ENCODE measurements at regions not wholly inside any gene's neighbourhood (a gene's known extent, or its start where the extent isn't known, plus 50 kb on each side); places are given as distances from the start of the nearest gene placed in this dataset.
A peak's percentile ranks its signal among the peaks of the same experiment; 100 is the strongest.

DNA sequence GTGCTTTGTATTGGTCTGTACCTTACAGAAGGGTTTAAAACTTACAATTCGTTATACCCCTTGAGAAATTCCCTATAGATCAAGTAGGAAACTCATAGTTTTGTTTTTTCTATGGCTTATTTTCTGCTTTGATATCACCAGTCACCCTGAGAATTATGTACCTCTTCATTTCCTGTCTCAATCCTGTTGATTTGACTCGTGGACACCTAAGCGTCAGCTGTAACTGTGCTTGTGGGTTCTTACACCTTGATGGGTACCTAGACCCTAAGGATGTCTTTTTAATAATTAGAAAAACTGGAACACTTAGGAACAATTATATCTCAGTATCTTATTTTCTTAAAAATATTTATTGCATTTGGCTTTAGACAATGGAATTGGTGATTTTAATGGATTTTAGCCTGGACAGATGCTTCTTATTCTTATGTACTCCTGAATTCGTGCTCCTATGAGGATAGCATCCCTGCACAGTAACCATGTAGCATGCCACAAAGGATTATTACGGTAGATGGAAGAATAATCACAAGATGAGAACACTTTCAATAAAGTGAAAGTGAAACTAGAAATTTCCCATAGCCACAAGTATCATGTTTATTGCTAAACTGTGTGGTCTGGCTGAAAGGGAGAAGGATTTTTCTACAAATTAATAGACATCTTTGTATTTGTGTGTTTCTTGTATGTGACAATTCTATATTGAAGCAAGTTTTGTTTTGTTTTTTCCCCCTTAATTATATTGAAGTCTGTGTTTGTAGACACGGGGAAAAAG, 1920.3 kb upstream of the WWC1 start:
- peaks cover 0 to 3% (median 0%) of the 10 kb centered on the region in 7 donors for H3K4me1 Mint-ChIP-seq
- POLR2A ChIA-PET: no interaction called here
- H3K4me3 Mint-ChIP-seq: peak overlapping the region in 5 of 10 donors; percentile 1 to 34 (median 13)
- H3K36me3 ChIP-seq (ENCODE audit: control insufficient read depth in 2 of 3, insufficient read depth in 3 of 3, low read length in 3 of 3): no peaks in the 10 kb centered on the region
- H3K27ac ChIP-seq (ENCODE audit: low read depth, low read length): no peak overlapping the region
- CTCF ChIA-PET: no interaction called here
- H3K27me3 ChIP-seq (ENCODE audit: control insufficient read depth in 2 of 2, insufficient read depth in 2 of 2, low read length in 2 of 2): no peaks in the 10 kb centered on the region
- H3K4me3 ChIP-seq (ENCODE audit: low read length): no peak overlapping the region
- ATAC-seq (no peak), DNase-seq (no peak)
- intact Hi-C loops (cut with micrococcal nuclease): no loop called here
- H3K9me3 ChIP-seq (ENCODE audit: control insufficient read depth in 2 of 3, low read length in 3 of 3): no peaks in the 10 kb centered on the region
- no peaks in the 10 kb centered on the region for H3K4me1 ChIP-seq (ENCODE audit: control insufficient read depth in 2 of 2, insufficient read depth in 2 of 2, low read length in 2 of 2)
- H3K36me3 Mint-ChIP-seq: no peaks in the 10 kb centered on the region
- H3K27ac Mint-ChIP-seq: no peak overlapping the region
- no peaks in the 10 kb centered on the region for H3K27me3 Mint-ChIP-seq
- H3K9me3 Mint-ChIP-seq: peaks cover 0 to 5% (median 0%) of the 10 kb centered on the region in 11 donors

DNA sequence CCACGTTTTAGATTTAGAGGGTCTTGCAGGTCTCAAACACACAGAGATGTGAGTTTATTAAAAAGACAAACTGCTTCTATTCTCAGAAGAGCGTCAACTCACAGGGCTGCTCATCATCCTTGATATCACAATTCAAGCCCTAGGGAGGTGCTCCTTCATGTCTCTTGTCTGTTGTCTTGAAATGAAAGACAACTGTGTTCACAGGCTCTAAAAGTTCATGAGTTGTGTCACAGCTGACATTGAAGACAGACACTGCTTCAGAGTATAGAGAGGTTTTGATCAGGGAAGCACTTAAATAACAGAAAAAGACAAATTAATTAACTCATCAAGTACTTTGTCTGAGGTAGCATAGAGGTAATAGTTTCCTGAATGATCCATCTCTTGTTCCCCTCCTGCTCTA, 1917.6 kb upstream of the WWC1 start:
- no peak overlapping the region for H3K27ac ChIP-seq (ENCODE audit: low read depth, low read length)
- no peaks in the 10 kb centered on the region for H3K27me3 Mint-ChIP-seq
- H3K36me3 Mint-ChIP-seq: no peaks in the 10 kb centered on the region
- H3K27me3 ChIP-seq (ENCODE audit: control insufficient read depth in 2 of 2, insufficient read depth in 2 of 2, low read length in 2 of 2): no peaks in the 10 kb centered on the region
- H3K4me1 ChIP-seq (ENCODE audit: control insufficient read depth in 2 of 2, insufficient read depth in 2 of 2, low read length in 2 of 2): no peaks in the 10 kb centered on the region
- H3K4me3 ChIP-seq (ENCODE audit: low read length): no peak overlapping the region
- H3K9me3 Mint-ChIP-seq: peaks cover 0 to 9% (median 0%) of the 10 kb centered on the region in 11 donors
- ATAC-seq (no peak), DNase-seq (no peak)
- CTCF ChIA-PET: no interaction called here
- POLR2A ChIA-PET: no interaction called here
- H3K9me3 ChIP-seq (ENCODE audit: control insufficient read depth in 2 of 3, low read length in 3 of 3): no peaks in the 10 kb centered on the region
- intact Hi-C loops (cut with micrococcal nuclease): no loop called here
- H3K27ac Mint-ChIP-seq: no peak overlapping the region
- no peak overlapping the region for H3K4me3 Mint-ChIP-seq
- no peaks in the 10 kb centered on the region for H3K36me3 ChIP-seq (ENCODE audit: control insufficient read depth in 2 of 3, insufficient read depth in 3 of 3, low read length in 3 of 3)
- peaks cover 0 to 3% (median 0%) of the 10 kb centered on the region in 7 donors for H3K4me1 Mint-ChIP-seq

DNA sequence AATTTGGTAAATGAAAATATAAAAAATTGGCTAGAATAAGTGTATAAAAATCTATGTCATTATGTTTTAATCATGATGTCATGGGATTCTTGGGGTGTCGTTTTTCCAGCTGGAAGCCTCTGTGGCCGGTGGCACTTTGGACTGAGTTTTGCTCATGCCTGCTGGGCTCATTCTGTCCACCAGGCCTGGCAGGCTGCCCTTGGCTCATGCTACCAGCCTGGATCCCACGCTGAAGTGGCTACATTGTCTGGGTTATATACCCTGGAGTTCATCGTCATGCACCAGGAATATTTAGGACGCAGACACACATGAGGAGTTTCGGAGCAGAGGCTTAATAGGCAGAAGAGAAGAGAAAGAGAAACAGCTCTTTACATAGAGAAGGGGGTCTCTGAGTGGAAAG, 1913.7 kb upstream of the WWC1 start:
- H3K27me3 ChIP-seq (ENCODE audit: control insufficient read depth in 2 of 2, insufficient read depth in 2 of 2, low read length in 2 of 2): no peaks in the 10 kb centered on the region
- POLR2A ChIA-PET: no interaction called here
- intact Hi-C loops (cut with micrococcal nuclease): no loop called here
- Mint-ChIP-seq H3K4me3 (no peak overlapping the region), H3K36me3 (no peaks in the 10 kb centered on the region), H3K4me1 (no peaks in the 10 kb centered on the region), H3K27me3 (no peaks in the 10 kb centered on the region), H3K9me3 (peaks cover 3 to 27% (median 9%) of the 10 kb centered on the region in 11 donors), H3K27ac (no peak overlapping the region)
- CTCF ChIA-PET: no interaction called here
- H3K4me1 ChIP-seq (ENCODE audit: control insufficient read depth in 2 of 2, insufficient read depth in 2 of 2, low read length in 2 of 2): no peaks in the 10 kb centered on the region
- no peaks in the 10 kb centered on the region for H3K36me3 ChIP-seq (ENCODE audit: control insufficient read depth in 2 of 3, insufficient read depth in 3 of 3, low read length in 3 of 3)
- no peak for DNase-seq
- H3K27ac ChIP-seq (ENCODE audit: low read depth, low read length): no peak overlapping the region
- H3K4me3 ChIP-seq (ENCODE audit: low read length): no peak overlapping the region
- ATAC-seq: no peak
- H3K9me3 ChIP-seq (ENCODE audit: control insufficient read depth in 2 of 3, low read length in 3 of 3): peaks cover 0 to 6% (median 0%) of the 10 kb centered on the region in 3 experiments

DNA sequence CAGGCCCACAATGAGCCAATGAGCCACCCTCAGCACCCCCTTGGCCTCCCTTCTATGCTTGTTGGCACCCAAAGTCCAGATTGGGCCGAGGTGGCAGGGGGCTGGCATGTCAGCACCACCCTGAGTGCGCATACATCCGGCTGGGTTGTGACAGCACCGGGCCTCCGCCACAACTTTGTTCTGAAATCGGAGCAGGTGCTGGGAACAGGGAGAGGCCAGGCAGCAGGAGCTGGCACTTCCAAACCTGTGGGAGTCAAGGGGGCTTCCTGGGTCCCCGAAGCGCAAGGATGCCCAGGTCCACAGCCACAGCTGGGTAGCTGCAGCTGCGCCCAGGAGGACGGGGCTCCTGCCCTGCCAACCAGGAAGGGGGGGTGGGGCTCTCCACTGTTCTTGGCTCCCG, 1911.9 kb upstream of the WWC1 start:
- H3K9me3 Mint-ChIP-seq: peaks cover 3 to 27% (median 9%) of the 10 kb centered on the region in 11 donors
- Histone ChIP-seq H3K4me3 (ENCODE audit: low read length) (no peak overlapping the region), H3K36me3 (ENCODE audit: control insufficient read depth in 2 of 3, insufficient read depth in 3 of 3, low read length in 3 of 3) (no peaks in the 10 kb centered on the region), H3K27ac (ENCODE audit: low read depth, low read length) (no peak overlapping the region), H3K4me1 (ENCODE audit: control insufficient read depth in 2 of 2, insufficient read depth in 2 of 2, low read length in 2 of 2) (no peaks in the 10 kb centered on the region), H3K27me3 (ENCODE audit: control insufficient read depth in 2 of 2, insufficient read depth in 2 of 2, low read length in 2 of 2) (no peaks in the 10 kb centered on the region), H3K9me3 (ENCODE audit: control insufficient read depth in 2 of 3, low read length in 3 of 3) (peaks cover 0 to 6% (median 0%) of the 10 kb centered on the region in 3 experiments)
- no peak overlapping the region for H3K4me3 Mint-ChIP-seq
- intact Hi-C loops (cut with micrococcal nuclease): no loop called here
- DNase-seq: no peak
- H3K27me3 Mint-ChIP-seq: no peaks in the 10 kb centered on the region
- no peaks in the 10 kb centered on the region for H3K36me3 Mint-ChIP-seq
- ChIA-PET POLR2A (no interaction called here), CTCF (no interaction called here)
- no peaks in the 10 kb centered on the region for H3K4me1 Mint-ChIP-seq
- no peak overlapping the region for H3K27ac Mint-ChIP-seq
- ATAC-seq: no peak

DNA sequence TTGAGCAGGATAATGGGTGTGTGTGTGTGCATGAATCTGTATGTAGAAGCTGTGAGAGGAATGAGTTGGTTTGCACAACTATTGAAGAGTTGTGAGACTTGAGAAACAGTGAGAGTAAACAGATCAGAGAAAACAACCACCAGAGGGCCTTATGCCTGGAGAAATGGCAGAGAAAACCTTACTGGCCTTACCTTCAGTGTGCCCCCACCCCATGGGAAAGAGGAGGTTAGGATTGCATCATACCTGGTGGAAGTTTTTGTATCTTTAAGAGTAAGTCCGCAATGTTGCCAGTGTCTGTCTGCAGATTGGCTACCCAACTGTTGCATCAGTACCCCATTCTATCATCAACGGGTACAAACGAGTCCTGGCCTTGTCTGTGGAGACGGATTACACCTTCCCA, 1909.4 kb upstream of the WWC1 start:
- POLR2A ChIA-PET: interaction anchor here (0.7 kb wide), 1 partner anchor 12 kb away, joined by 3 read pairs; no protein-coding TSS in a partner anchor
- no peak for ATAC-seq
- Histone ChIP-seq H3K36me3 (ENCODE audit: control insufficient read depth in 2 of 3, insufficient read depth in 3 of 3, low read length in 3 of 3) (no peaks in the 10 kb centered on the region), H3K9me3 (ENCODE audit: control insufficient read depth in 2 of 3, low read length in 3 of 3) (peaks cover 0 to 6% (median 0%) of the 10 kb centered on the region in 3 experiments), H3K27ac (ENCODE audit: low read depth, low read length) (no peak overlapping the region), H3K4me3 (ENCODE audit: low read length) (no peak overlapping the region), H3K27me3 (ENCODE audit: control insufficient read depth in 2 of 2, insufficient read depth in 2 of 2, low read length in 2 of 2) (no peaks in the 10 kb centered on the region), H3K4me1 (ENCODE audit: control insufficient read depth in 2 of 2, insufficient read depth in 2 of 2, low read length in 2 of 2) (no peaks in the 10 kb centered on the region)
- Mint-ChIP-seq H3K36me3 (no peaks in the 10 kb centered on the region), H3K4me3 (no peak overlapping the region), H3K9me3 (peaks cover 3 to 34% (median 10%) of the 10 kb centered on the region in 11 donors), H3K27me3 (no peaks in the 10 kb centered on the region), H3K27ac (no peak overlapping the region), H3K4me1 (no peaks in the 10 kb centered on the region)
- no peak for DNase-seq
- intact Hi-C loops (cut with micrococcal nuclease): no loop called here
- CTCF ChIA-PET: interaction anchor here (0.7 kb wide), 1 partner anchor 417 kb away, joined by 3 read pairs; no protein-coding TSS in a partner anchor

DNA sequence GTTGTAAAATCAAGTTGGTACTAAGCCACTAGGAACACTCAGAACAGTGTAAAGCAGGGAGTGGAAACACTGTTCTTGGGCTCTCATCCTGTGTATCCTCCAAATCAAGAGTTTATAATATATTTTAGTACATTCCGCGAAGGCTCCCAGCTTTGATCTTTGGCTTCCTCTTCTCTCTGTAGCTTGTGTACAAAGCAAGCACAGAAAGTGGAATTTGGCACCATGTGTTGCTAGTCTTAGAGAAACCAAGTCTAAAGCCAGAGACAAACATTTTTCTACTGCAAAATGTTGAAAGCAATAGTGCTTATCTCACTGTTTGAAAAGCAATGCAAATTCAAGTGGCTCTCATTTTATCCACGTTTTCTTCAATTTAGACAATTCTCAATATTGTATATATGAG, 1893.3 kb upstream of the WWC1 start:
- Mint-ChIP-seq H3K9me3 (peaks cover 2 to 21% (median 7%) of the 10 kb centered on the region in 11 donors), H3K4me1 (no peaks in the 10 kb centered on the region), H3K36me3 (peaks cover 0 to 3% (median 0%) of the 10 kb centered on the region in 5 donors), H3K27ac (no peak overlapping the region), H3K27me3 (no peaks in the 10 kb centered on the region), H3K4me3 (no peak overlapping the region)
- Histone ChIP-seq H3K4me3 (ENCODE audit: low read length) (no peak overlapping the region), H3K27me3 (ENCODE audit: control insufficient read depth in 2 of 2, insufficient read depth in 2 of 2, low read length in 2 of 2) (no peaks in the 10 kb centered on the region), H3K27ac (ENCODE audit: low read depth, low read length) (no peak overlapping the region), H3K9me3 (ENCODE audit: control insufficient read depth in 2 of 3, low read length in 3 of 3) (no peaks in the 10 kb centered on the region), H3K36me3 (ENCODE audit: control insufficient read depth in 2 of 3, insufficient read depth in 3 of 3, low read length in 3 of 3) (no peaks in the 10 kb centered on the region), H3K4me1 (ENCODE audit: control insufficient read depth in 2 of 2, insufficient read depth in 2 of 2, low read length in 2 of 2) (no peaks in the 10 kb centered on the region)
- DNase-seq: no peak
- ChIA-PET CTCF (no interaction called here), POLR2A (no interaction called here)
- no peak for ATAC-seq
- intact Hi-C loops (cut with micrococcal nuclease): no loop called here

DNA sequence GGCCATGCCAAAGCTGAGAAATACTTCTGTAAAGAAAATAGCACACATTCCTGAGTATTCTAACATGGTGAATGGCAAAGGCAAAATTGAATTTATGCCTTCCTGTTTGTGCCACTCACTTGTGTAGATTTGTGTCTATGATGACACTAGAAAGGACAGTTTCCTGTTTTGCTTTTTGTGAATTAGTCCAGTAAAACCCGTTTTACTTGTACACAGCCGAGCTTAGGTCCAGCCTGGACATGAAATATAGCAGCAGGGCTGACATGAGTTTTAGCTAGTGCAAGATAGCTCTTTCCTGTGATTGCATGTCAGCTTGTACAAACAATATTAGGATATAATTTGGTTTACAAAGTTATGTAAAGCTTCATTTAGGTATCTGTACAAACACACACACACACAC, 1891.7 kb upstream of the WWC1 start:
- ATAC-seq: no peak
- H3K27me3 Mint-ChIP-seq: no peaks in the 10 kb centered on the region
- POLR2A ChIA-PET: no interaction called here

More for the DNA sequence above, 1891.7 kb upstream of the WWC1 start:
- intact Hi-C loops (cut with micrococcal nuclease): no loop called here
- Mint-ChIP-seq H3K9me3 (peaks cover 0 to 18% (median 7%) of the 10 kb centered on the region in 11 donors), H3K4me1 (no peaks in the 10 kb centered on the region), H3K36me3 (peaks cover 0 to 3% (median 0%) of the 10 kb centered on the region in 5 donors), H3K4me3 (no peak overlapping the region), H3K27ac (no peak overlapping the region)
- Histone ChIP-seq H3K4me3 (ENCODE audit: low read length) (no peak overlapping the region), H3K27ac (ENCODE audit: low read depth, low read length) (no peak overlapping the region), H3K9me3 (ENCODE audit: control insufficient read depth in 2 of 3, low read length in 3 of 3) (no peaks in the 10 kb centered on the region), H3K4me1 (ENCODE audit: control insufficient read depth in 2 of 2, insufficient read depth in 2 of 2, low read length in 2 of 2) (no peaks in the 10 kb centered on the region), H3K36me3 (ENCODE audit: control insufficient read depth in 2 of 3, insufficient read depth in 3 of 3, low read length in 3 of 3) (no peaks in the 10 kb centered on the region), H3K27me3 (ENCODE audit: control insufficient read depth in 2 of 2, insufficient read depth in 2 of 2, low read length in 2 of 2) (no peaks in the 10 kb centered on the region)
- no peak for DNase-seq
- CTCF ChIA-PET: no interaction called here

Measured in naive thymus-derived CD4-positive, alpha-beta T cell (primary cell).